ENCODE measurements at regions not wholly inside any gene's neighbourhood (a gene's known extent, or its start where the extent isn't known, plus 50 kb on each side); places are given as distances from the start of the nearest gene placed in this dataset.
A peak's percentile ranks its signal among the peaks of the same experiment; 100 is the strongest.

DNA sequence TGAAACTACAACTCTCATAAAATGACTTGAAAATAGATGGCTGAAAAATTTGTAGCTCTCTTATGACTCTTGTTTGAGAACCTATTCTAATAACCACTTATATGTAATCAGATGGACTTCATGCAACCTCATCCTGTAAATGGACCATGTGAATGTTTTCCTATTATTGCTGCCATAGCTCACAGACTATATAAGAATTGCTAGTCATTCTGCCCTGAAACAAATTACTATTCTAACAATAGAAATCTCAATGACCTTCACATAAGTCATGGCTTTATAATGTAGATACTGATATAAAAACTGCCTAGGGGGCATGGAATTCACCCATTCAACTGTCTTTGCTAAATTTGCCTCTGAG is 1111.0 kb upstream of the ATXN8OS start:
- Histone ChIP-seq H2BK5ac (ENCODE audit: low read depth, low read length) (no peak overlapping the region), H4K20me1 (replicated peaks in 1 of 2; ENCODE audit: control insufficient read depth in 1 of 2, insufficient read depth in 2 of 2, low read length in 2 of 2) (no peaks in the 10 kb centered on the region), H2BK15ac (ENCODE audit: low read length) (no peak overlapping the region), H3K79me2 (ENCODE audit: control insufficient read depth in 1 of 2, insufficient read depth in 2 of 2, low read length in 2 of 2) (no peaks in the 10 kb centered on the region), H3K4me2 (ENCODE audit: insufficient read depth in 1 of 2, low read depth in 2 of 2, low read length in 2 of 2) (0 out of 4 replicates have a peak overlapping the region, but pooled peaks of 1 of the 2 experiments have one; percentile 14), H3K9me3 (ENCODE audit: insufficient read depth in 2 of 2, low read depth in 1 of 2, low read length in 1 of 2) (no peaks in the 10 kb centered on the region), H3K36me3 (ENCODE audit: control insufficient read depth in 2 of 4, insufficient read depth in 4 of 4, low read length in 3 of 4) (no peaks in the 10 kb centered on the region), H3K27me3 (replicated peaks in 1 of 4; ENCODE audit: control insufficient read depth in 3 of 4, extremely low read depth in 1 of 4, insufficient read depth in 3 of 4, low read length in 3 of 4) (no peaks in the 10 kb centered on the region), H3K14ac (ENCODE audit: insufficient read length) (no peak overlapping the region), H2BK20ac (ENCODE audit: low read length) (no peak overlapping the region), H3K79me1 (ENCODE audit: low read depth, low read length) (no peaks in the 10 kb centered on the region), H4K5ac (ENCODE audit: insufficient read length, low read depth, low read length) (no peak overlapping the region), H3K18ac (ENCODE audit: extremely low read depth, low read length) (no peak overlapping the region), H3K4ac (replicated peaks; ENCODE audit: insufficient read length, low read depth, low read length) (no peak overlapping the region), H3K4me1 (replicated peaks in 1 of 4; ENCODE audit: control insufficient read depth in 3 of 4, insufficient read depth in 4 of 4, low read length in 3 of 4) (peaks cover 0 to 8% (median 0%) of the 10 kb centered on the region in 4 experiments; a peak in 2 of 7 replicates), H2AK5ac (ENCODE audit: low read depth, low read length) (no peak overlapping the region), H3K23ac (ENCODE audit: insufficient read length) (no peak overlapping the region), H3K4me3 (ENCODE audit: extremely low read depth in 1 of 4, insufficient read depth in 2 of 4, low read depth in 3 of 4, low read length in 4 of 4) (no peak overlapping the region), H3K56ac (replicated peaks; ENCODE audit: insufficient read length, low read depth, low read length) (no peak overlapping the region), H3K27ac (ENCODE audit: low read depth, low read length) (no peak overlapping the region), H3K9ac (replicated peaks in 1 of 4; ENCODE audit: extremely low read depth in 1 of 4, low read depth in 3 of 4, low read length in 3 of 4) (no peak overlapping the region), H2BK12ac (ENCODE audit: low read depth, low read length) (no peak overlapping the region), H4K91ac (replicated peaks; ENCODE audit: insufficient read length, low read length) (no peak overlapping the region), H4K8ac (ENCODE audit: extremely low read depth, insufficient read depth, low read length) (no peak overlapping the region), H2AFZ (ENCODE audit: low read length) (no peak overlapping the region), H3K23me2 (ENCODE audit: low read depth, low read length) (no peaks in the 10 kb centered on the region), H2BK120ac (replicated peaks; ENCODE audit: low read depth, low read length) (no peak overlapping the region)
- FAIRE-seq (no peak), DNase-seq (ENCODE audit: low read depth in 1 of 2, low spot score in 2 of 2) (no peak)
- CTCF ChIA-PET (ENCODE audit: partially characterized antibody) = no interaction called here
- POLR2A ChIA-PET (ENCODE audit: partially characterized antibody) = no interaction called here
- TF ChIP-seq, protein P1, sequence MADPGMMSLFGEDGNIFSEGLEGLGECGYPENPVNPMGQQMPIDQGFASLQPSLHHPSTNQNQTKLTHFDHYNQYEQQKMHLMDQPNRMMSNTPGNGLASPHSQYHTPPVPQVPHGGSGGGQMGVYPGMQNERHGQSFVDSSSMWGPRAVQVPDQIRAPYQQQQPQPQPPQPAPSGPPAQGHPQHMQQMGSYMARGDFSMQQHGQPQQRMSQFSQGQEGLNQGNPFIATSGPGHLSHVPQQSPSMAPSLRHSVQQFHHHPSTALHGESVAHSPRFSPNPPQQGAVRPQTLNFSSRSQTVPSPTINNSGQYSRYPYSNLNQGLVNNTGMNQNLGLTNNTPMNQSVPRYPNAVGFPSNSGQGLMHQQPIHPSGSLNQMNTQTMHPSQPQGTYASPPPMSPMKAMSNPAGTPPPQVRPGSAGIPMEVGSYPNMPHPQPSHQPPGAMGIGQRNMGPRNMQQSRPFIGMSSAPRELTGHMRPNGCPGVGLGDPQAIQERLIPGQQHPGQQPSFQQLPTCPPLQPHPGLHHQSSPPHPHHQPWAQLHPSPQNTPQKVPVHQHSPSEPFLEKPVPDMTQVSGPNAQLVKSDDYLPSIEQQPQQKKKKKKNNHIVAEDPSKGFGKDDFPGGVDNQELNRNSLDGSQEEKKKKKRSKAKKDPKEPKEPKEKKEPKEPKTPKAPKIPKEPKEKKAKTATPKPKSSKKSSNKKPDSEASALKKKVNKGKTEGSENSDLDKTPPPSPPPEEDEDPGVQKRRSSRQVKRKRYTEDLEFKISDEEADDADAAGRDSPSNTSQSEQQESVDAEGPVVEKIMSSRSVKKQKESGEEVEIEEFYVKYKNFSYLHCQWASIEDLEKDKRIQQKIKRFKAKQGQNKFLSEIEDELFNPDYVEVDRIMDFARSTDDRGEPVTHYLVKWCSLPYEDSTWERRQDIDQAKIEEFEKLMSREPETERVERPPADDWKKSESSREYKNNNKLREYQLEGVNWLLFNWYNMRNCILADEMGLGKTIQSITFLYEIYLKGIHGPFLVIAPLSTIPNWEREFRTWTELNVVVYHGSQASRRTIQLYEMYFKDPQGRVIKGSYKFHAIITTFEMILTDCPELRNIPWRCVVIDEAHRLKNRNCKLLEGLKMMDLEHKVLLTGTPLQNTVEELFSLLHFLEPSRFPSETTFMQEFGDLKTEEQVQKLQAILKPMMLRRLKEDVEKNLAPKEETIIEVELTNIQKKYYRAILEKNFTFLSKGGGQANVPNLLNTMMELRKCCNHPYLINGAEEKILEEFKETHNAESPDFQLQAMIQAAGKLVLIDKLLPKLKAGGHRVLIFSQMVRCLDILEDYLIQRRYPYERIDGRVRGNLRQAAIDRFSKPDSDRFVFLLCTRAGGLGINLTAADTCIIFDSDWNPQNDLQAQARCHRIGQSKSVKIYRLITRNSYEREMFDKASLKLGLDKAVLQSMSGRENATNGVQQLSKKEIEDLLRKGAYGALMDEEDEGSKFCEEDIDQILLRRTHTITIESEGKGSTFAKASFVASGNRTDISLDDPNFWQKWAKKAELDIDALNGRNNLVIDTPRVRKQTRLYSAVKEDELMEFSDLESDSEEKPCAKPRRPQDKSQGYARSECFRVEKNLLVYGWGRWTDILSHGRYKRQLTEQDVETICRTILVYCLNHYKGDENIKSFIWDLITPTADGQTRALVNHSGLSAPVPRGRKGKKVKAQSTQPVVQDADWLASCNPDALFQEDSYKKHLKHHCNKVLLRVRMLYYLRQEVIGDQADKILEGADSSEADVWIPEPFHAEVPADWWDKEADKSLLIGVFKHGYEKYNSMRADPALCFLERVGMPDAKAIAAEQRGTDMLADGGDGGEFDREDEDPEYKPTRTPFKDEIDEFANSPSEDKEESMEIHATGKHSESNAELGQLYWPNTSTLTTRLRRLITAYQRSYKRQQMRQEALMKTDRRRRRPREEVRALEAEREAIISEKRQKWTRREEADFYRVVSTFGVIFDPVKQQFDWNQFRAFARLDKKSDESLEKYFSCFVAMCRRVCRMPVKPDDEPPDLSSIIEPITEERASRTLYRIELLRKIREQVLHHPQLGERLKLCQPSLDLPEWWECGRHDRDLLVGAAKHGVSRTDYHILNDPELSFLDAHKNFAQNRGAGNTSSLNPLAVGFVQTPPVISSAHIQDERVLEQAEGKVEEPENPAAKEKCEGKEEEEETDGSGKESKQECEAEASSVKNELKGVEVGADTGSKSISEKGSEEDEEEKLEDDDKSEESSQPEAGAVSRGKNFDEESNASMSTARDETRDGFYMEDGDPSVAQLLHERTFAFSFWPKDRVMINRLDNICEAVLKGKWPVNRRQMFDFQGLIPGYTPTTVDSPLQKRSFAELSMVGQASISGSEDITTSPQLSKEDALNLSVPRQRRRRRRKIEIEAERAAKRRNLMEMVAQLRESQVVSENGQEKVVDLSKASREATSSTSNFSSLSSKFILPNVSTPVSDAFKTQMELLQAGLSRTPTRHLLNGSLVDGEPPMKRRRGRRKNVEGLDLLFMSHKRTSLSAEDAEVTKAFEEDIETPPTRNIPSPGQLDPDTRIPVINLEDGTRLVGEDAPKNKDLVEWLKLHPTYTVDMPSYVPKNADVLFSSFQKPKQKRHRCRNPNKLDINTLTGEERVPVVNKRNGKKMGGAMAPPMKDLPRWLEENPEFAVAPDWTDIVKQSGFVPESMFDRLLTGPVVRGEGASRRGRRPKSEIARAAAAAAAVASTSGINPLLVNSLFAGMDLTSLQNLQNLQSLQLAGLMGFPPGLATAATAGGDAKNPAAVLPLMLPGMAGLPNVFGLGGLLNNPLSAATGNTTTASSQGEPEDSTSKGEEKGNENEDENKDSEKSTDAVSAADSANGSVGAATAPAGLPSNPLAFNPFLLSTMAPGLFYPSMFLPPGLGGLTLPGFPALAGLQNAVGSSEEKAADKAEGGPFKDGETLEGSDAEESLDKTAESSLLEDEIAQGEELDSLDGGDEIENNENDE (IDR thresholded peaks at IDR 0.05; ENCODE audit: insufficient replicate concordance, low read length) = no peak
- TF ChIP-seq BRCA1 (IDR thresholded peaks at IDR 0.05; ENCODE audit: low read depth, low read length) = no peak

Measured in H1 (cell line).